Inflammatory macrophage treated with lipopolysaccharide for 1 hour (primary cell): ENCODE measurements at regions not wholly inside any gene's neighbourhood (a gene's known extent, or its start where the extent isn't known, plus 50 kb on each side); places are given as distances from the start of the nearest gene placed in this dataset.
"Not testable (repeated sequence)": the region's sequence is repeated elsewhere in the genome, so short reads cannot be mapped to it uniquely, and the experiment has no call there.

ENCODE experiments used
- DNase-seq, 2 donors: peaks; one replicate each; pipeline ENCODE4 v3.0.0-alpha.2; 2020 to 2022

GRCh38 chr5:36531401-36531800 is 75.0 kb upstream of the SLC1A3 start:
- peak; percentile 2 to 7 for DNase-seq

GRCh38 chr5:36535378-36535777 is 71.0 kb upstream of the SLC1A3 start:
- no peak for DNase-seq

- no peak for DNase-seq
Measured at GRCh38 chr5:36535859-36536615, 70.4 kb upstream of the SLC1A3 start.

- DNase-seq = no peak
Measured at GRCh38 chr5:36536616-36537005, 69.8 kb upstream of the SLC1A3 start.

- no peak for DNase-seq
Measured at GRCh38 chr5:36537724-36538123, 68.7 kb upstream of the SLC1A3 start.

- no peak for DNase-seq
Measured at GRCh38 chr5:36552651-36553393, 53.6 kb upstream of the SLC1A3 start.

- DNase-seq = not testable (repeated sequence)
Measured at GRCh38 chr5:36555035-36555434, 51.4 kb upstream of the SLC1A3 start.
